ENCODE measurements at regions not wholly inside any gene's neighbourhood (a gene's known extent, or its start where the extent isn't known, plus 50 kb on each side); places are given as distances from the start of the nearest gene placed in this dataset.

DNA sequence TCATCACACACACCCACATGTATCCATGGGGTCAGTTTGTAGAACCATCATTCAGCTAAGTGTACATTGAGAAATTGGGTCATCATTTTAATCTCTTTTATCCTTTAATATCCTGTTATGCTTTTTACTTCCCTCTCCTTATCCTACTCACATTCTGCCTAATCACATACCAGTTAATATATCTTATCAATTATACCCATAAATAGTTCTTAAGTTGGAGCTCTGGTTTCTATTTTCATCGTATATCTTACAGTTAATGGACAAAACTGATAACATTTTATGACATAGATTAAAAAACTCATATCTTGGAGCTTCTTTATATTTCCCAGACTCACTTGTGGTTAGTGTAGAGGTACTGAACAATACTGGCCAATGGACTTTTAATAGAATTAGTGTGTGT is 729.5 kb upstream of the LCORL start:
- Histone ChIP-seq H3K9me3 (ENCODE audit: control insufficient read depth in 2 of 2, low read length in 2 of 2) (no peaks in the 10 kb centered on the region), H3K27ac (ENCODE audit: low read length) (no peak overlapping the region), H3K9ac (ENCODE audit: low read length in 2 of 2) (no peak overlapping the region), H3K36me3 (ENCODE audit: control insufficient read depth in 2 of 2, insufficient read depth in 2 of 2, low read length in 2 of 2) (no peaks in the 10 kb centered on the region), H3K4me1 (ENCODE audit: control insufficient read depth, insufficient read depth, low read length) (no peaks in the 10 kb centered on the region), H3K4me3 (ENCODE audit: low read length in 2 of 2) (no peak overlapping the region), H3K27me3 (ENCODE audit: control insufficient read depth in 1 of 2, insufficient read depth in 2 of 2, low read length in 2 of 2) (no peaks in the 10 kb centered on the region)

GRCh38 chr4:18749391-18749790 is 727.8 kb upstream of the LCORL start:
- H3K4me1 ChIP-seq (ENCODE audit: control insufficient read depth, insufficient read depth, low read length) = no peaks in the 10 kb centered on the region
- H3K4me3 ChIP-seq (ENCODE audit: low read length in 2 of 2) = no peak overlapping the region
- H3K9me3 ChIP-seq (ENCODE audit: control insufficient read depth in 2 of 2, low read length in 2 of 2) = no peaks in the 10 kb centered on the region
- H3K27ac ChIP-seq (ENCODE audit: low read length) = no peak overlapping the region
- no peaks in the 10 kb centered on the region for H3K36me3 ChIP-seq (ENCODE audit: control insufficient read depth in 2 of 2, insufficient read depth in 2 of 2, low read length in 2 of 2)
- no peaks in the 10 kb centered on the region for H3K27me3 ChIP-seq (ENCODE audit: control insufficient read depth in 1 of 2, insufficient read depth in 2 of 2, low read length in 2 of 2)
- H3K9ac ChIP-seq (ENCODE audit: low read length in 2 of 2) = no peak overlapping the region

DNA sequence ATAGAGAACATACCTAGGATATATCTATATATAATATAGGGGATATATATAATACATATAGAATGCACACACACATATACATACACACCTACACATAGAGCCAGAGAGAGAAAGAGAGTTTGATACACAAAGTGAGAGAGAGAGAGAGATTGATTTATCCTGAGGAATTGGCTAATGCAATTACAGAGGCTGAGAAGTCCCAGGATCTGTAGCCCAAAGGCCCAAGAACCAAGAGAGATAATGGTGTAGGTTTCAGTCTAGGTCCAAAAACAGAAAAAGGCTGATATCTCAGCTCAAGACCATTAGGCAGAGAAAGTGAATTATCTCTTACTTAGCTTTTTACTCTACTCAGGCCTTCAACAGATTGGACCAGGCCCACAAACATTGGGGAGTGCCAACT is 715.0 kb upstream of the LCORL start:
- H3K9ac ChIP-seq (ENCODE audit: low read length in 2 of 2) = no peak overlapping the region
- peaks cover 0 to 3% of the 10 kb centered on the region in 2 donors for H3K9me3 ChIP-seq (ENCODE audit: control insufficient read depth in 2 of 2, low read length in 2 of 2)
- no peak overlapping the region for H3K4me3 ChIP-seq (ENCODE audit: low read length in 2 of 2)
- H3K27me3 ChIP-seq (ENCODE audit: control insufficient read depth in 1 of 2, insufficient read depth in 2 of 2, low read length in 2 of 2) = no peaks in the 10 kb centered on the region
- H3K4me1 ChIP-seq (ENCODE audit: control insufficient read depth, insufficient read depth, low read length) = no peaks in the 10 kb centered on the region
- no peak overlapping the region for H3K27ac ChIP-seq (ENCODE audit: low read length)
- no peaks in the 10 kb centered on the region for H3K36me3 ChIP-seq (ENCODE audit: control insufficient read depth in 2 of 2, insufficient read depth in 2 of 2, low read length in 2 of 2)

DNA sequence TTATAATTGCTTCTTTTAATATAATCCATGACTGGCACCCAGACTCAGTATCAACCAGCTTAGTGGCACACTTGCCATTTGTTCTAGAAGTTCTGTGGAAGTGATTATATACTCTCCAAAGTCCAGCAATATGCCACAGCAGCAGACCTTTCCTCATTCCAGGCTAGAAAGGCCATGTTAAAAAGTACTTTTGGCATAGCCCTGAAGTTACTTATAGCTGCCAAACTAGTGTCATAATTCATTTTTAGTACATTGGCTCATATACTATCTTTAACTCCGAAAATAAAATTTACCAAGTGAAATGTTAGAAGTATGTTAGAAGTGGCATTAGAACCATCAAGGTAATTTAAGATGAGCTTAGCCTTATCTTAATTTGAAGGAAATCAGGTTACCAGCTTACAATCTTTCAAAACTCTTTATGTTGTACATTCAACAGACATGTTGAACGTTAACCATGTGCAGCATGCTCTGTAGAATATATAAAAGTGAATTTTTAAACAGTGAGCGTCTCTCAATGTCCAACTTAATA is 714.2 kb upstream of the LCORL start:
- no peak overlapping the region for H3K9ac ChIP-seq (ENCODE audit: low read length in 2 of 2)
- no peak overlapping the region for H3K27ac ChIP-seq (ENCODE audit: low read length)
- H3K27me3 ChIP-seq (ENCODE audit: control insufficient read depth in 1 of 2, insufficient read depth in 2 of 2, low read length in 2 of 2) = no peaks in the 10 kb centered on the region
- H3K4me3 ChIP-seq (ENCODE audit: low read length in 2 of 2) = no peak overlapping the region
- no peaks in the 10 kb centered on the region for H3K4me1 ChIP-seq (ENCODE audit: control insufficient read depth, insufficient read depth, low read length)
- H3K9me3 ChIP-seq (ENCODE audit: control insufficient read depth in 2 of 2, low read length in 2 of 2) = peaks cover 0 to 3% of the 10 kb centered on the region in 2 donors
- no peaks in the 10 kb centered on the region for H3K36me3 ChIP-seq (ENCODE audit: control insufficient read depth in 2 of 2, insufficient read depth in 2 of 2, low read length in 2 of 2)

- H3K36me3 ChIP-seq (ENCODE audit: control insufficient read depth in 2 of 2, insufficient read depth in 2 of 2, low read length in 2 of 2) = no peaks in the 10 kb centered on the region
- peaks cover 0 to 3% of the 10 kb centered on the region in 2 donors for H3K9me3 ChIP-seq (ENCODE audit: control insufficient read depth in 2 of 2, low read length in 2 of 2)
- H3K27ac ChIP-seq (ENCODE audit: low read length) = no peak overlapping the region
- H3K9ac ChIP-seq (ENCODE audit: low read length in 2 of 2) = no peak overlapping the region
- no peaks in the 10 kb centered on the region for H3K27me3 ChIP-seq (ENCODE audit: control insufficient read depth in 1 of 2, insufficient read depth in 2 of 2, low read length in 2 of 2)
- H3K4me1 ChIP-seq (ENCODE audit: control insufficient read depth, insufficient read depth, low read length) = no peaks in the 10 kb centered on the region
- H3K4me3 ChIP-seq (ENCODE audit: low read length in 2 of 2) = no peak overlapping the region
These were observed 712.9 kb upstream of the LCORL start for GRCh38 chr4:18734405-18734804.

- H3K27ac ChIP-seq (ENCODE audit: low read length) = no peak overlapping the region
- no peaks in the 10 kb centered on the region for H3K4me1 ChIP-seq (ENCODE audit: control insufficient read depth, insufficient read depth, low read length)
- peaks cover 0 to 3% of the 10 kb centered on the region in 2 donors for H3K9me3 ChIP-seq (ENCODE audit: control insufficient read depth in 2 of 2, low read length in 2 of 2)
- H3K9ac ChIP-seq (ENCODE audit: low read length in 2 of 2) = no peak overlapping the region
- no peaks in the 10 kb centered on the region for H3K36me3 ChIP-seq (ENCODE audit: control insufficient read depth in 2 of 2, insufficient read depth in 2 of 2, low read length in 2 of 2)
- no peaks in the 10 kb centered on the region for H3K27me3 ChIP-seq (ENCODE audit: control insufficient read depth in 1 of 2, insufficient read depth in 2 of 2, low read length in 2 of 2)
- H3K4me3 ChIP-seq (ENCODE audit: low read length in 2 of 2) = no peak overlapping the region
These were observed 712.4 kb upstream of the LCORL start for GRCh38 chr4:18733961-18734360.

DNA sequence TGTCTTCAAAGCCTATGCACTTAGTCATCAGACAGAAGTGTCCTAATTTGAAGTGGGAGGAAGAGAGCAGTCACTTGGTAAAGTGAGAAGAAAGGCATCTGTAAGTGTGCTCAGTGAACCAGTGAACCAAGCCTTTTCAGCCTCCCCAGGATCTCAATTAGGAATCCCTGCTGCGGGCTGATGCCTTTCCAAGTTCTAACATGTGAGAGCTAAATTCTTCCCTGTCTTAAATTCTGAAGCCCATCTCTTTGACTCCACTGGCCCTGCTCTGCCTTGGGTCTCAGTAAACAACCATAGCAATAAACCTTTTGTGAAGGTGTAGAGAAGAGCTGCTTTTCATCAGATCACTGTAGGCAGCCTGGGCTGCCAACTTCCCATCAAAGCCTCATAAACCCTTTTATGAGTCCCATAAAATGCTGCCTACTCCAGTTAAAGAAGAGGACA is 701.2 kb upstream of the LCORL start:
- H3K4me3 ChIP-seq (ENCODE audit: low read length in 2 of 2) = no peak overlapping the region
- H3K9ac ChIP-seq (ENCODE audit: low read length in 2 of 2) = no peak overlapping the region
- no peaks in the 10 kb centered on the region for H3K27me3 ChIP-seq (ENCODE audit: control insufficient read depth in 1 of 2, insufficient read depth in 2 of 2, low read length in 2 of 2)
- no peaks in the 10 kb centered on the region for H3K36me3 ChIP-seq (ENCODE audit: control insufficient read depth in 2 of 2, insufficient read depth in 2 of 2, low read length in 2 of 2)
- no peak overlapping the region for H3K27ac ChIP-seq (ENCODE audit: low read length)
- H3K4me1 ChIP-seq (ENCODE audit: control insufficient read depth, insufficient read depth, low read length) = no peaks in the 10 kb centered on the region
- H3K9me3 ChIP-seq (ENCODE audit: control insufficient read depth in 2 of 2, low read length in 2 of 2) = no peaks in the 10 kb centered on the region

GRCh38 chr4:18698119-18698883 is 676.7 kb upstream of the LCORL start:
- no peaks in the 10 kb centered on the region for H3K9me3 ChIP-seq (ENCODE audit: control insufficient read depth in 2 of 2, low read length in 2 of 2)
- H3K4me1 ChIP-seq (ENCODE audit: control insufficient read depth, insufficient read depth, low read length) = no peaks in the 10 kb centered on the region
- no peaks in the 10 kb centered on the region for H3K36me3 ChIP-seq (ENCODE audit: control insufficient read depth in 2 of 2, insufficient read depth in 2 of 2, low read length in 2 of 2)
- H3K27me3 ChIP-seq (ENCODE audit: control insufficient read depth in 1 of 2, insufficient read depth in 2 of 2, low read length in 2 of 2) = no peaks in the 10 kb centered on the region
- no peak overlapping the region for H3K9ac ChIP-seq (ENCODE audit: low read length in 2 of 2)
- H3K27ac ChIP-seq (ENCODE audit: low read length) = no peak overlapping the region
- no peak overlapping the region for H3K4me3 ChIP-seq (ENCODE audit: low read length in 2 of 2)

DNA sequence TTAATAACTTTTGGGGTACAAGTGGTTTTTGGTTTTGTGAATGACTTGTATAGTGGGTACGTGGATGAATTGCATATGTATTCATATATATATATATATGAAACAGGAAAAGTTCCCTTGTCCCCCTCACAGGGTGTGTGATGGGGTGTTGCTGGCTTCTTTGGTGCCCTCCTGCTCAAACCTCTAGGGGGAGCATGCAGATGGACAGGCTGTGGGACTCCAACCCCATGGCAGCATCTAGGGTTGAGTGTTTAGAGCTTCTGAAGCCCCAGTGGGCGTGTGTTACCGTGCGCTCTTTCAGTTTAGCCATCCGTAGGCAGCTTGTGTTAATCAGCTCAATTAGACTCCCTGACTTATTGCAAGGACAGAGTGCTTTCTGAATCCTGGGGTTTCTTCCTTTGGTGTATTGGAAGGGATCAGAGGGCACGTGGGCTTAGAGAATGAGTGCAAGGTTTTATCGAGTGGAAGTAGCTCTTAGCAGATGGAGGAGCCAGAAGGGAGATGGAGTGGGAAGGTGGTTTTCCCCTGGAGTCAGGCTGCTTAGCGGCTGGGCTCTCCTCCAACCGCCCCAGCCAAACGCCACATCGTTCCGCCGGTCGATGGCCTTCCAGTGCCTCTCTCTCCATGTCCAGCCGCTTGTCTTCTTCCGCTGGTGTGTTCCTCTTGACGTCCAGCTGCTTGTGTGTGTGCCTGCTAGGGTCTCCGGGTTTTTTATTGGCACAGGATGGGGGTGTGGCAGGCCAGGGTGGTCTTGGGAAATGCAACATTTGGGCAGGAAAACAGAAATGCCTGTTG is 674.4 kb upstream of the LCORL start:
- H3K9me3 ChIP-seq (ENCODE audit: control insufficient read depth in 2 of 2, low read length in 2 of 2) = no peaks in the 10 kb centered on the region
- H3K27me3 ChIP-seq (ENCODE audit: control insufficient read depth in 1 of 2, insufficient read depth in 2 of 2, low read length in 2 of 2) = no peaks in the 10 kb centered on the region

DNA sequence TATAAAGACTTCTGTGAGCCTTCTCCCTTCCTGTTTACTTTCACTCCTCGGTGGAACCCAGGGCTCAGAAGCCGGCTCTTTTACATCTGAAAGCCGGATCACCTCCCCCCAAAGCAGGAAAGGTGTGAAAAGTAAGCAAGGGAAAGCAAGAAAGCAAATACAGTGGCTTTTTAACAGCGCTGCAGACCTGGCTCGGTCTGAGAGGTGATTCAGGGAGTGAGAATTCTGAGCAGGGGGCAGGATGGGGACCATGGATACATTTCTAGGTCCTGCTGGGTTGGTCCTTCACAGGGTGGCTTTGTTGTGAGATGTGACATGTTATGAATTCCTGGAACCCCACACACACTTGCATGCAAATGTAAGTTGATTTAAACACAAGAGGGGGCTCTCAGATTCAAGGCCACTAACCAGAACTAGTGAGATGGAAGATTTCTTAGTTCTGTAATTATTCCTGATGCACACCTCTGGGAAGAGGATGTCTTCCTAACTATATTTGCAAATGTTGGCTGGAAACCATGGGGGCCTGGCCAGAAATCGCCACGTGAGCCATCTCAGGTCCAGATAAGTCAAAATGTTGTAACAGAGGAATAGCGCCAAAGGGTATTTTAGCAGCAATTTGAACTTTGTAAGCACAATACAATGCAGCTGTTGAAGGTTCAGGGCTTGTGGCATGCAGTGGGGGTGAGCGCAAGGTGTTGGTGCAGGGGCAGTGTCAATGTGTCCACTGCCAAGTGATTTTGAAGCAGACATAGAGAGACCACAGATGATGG is 670.1 kb upstream of the LCORL start:
- Histone ChIP-seq H3K9me3 (ENCODE audit: control insufficient read depth in 2 of 2, low read length in 2 of 2) (no peaks in the 10 kb centered on the region), H3K9ac (ENCODE audit: low read length in 2 of 2) (no peak overlapping the region), H3K27me3 (ENCODE audit: control insufficient read depth in 1 of 2, insufficient read depth in 2 of 2, low read length in 2 of 2) (no peaks in the 10 kb centered on the region), H3K36me3 (ENCODE audit: control insufficient read depth in 2 of 2, insufficient read depth in 2 of 2, low read length in 2 of 2) (no peaks in the 10 kb centered on the region), H3K4me3 (ENCODE audit: low read length in 2 of 2) (no peak overlapping the region), H3K27ac (ENCODE audit: low read length) (no peak overlapping the region), H3K4me1 (ENCODE audit: control insufficient read depth, insufficient read depth, low read length) (no peaks in the 10 kb centered on the region)

More for the DNA sequence above, 674.4 kb upstream of the LCORL start:
- Histone ChIP-seq H3K36me3 (ENCODE audit: control insufficient read depth in 2 of 2, insufficient read depth in 2 of 2, low read length in 2 of 2) (no peaks in the 10 kb centered on the region), H3K4me3 (ENCODE audit: low read length in 2 of 2) (no peak overlapping the region), H3K27ac (ENCODE audit: low read length) (no peak overlapping the region), H3K9ac (ENCODE audit: low read length in 2 of 2) (no peak overlapping the region), H3K4me1 (ENCODE audit: control insufficient read depth, insufficient read depth, low read length) (no peaks in the 10 kb centered on the region)
